ENCODE measurements at regions not wholly inside any gene's neighbourhood (a gene's known extent, or its start where the extent isn't known, plus 50 kb on each side); places are given as distances from the start of the nearest gene placed in this dataset.

DNA sequence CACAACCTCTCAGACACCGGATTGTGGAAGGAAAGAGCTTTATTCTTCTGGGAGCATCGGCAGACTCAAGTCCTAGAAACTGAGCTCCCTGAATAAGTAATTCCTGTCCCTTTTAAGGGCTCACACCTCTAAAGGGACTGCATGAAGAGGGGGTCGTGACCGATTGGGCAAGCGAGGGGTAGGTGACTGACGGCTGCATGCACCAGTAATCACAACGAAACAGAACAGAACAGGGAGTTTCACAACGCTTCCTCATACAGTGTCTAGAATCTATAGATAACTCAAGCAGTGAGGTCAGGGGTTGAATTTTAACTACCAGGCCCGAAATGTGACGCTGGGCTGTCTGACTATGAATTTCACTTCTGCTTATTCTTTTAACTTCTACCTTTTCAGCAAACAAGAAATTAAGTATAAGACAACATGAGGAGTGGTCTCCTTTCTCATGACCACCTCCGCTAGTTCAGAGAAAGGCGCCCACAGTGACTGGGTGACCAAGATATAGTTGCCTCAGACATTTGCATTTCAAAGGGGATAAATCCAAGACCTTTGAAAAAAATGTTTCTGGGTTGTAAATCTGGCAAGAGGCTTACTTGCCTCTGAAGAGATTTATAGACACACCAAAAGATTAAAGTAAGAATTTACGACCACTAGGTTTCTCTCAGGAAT, 88.4 kb upstream of the ATF7IP2 start:
- ATAC-seq (no peak), DNase-seq (ENCODE audit: low spot score) (no peak)
- Histone ChIP-seq H3K79me2 (replicated peaks; ENCODE audit: insufficient read depth) (no peaks in the 10 kb centered on the region), H3K9me2 (ENCODE audit: insufficient read depth) (no peaks in the 10 kb centered on the region), H4K20me1 (replicated peaks; ENCODE audit: insufficient read depth) (no peaks in the 10 kb centered on the region), H3K27me3 (ENCODE audit: insufficient read depth) (no peaks in the 10 kb centered on the region), H2AFZ (no peak overlapping the region), H3F3A (replicated peaks; ENCODE audit: low read depth) (no peaks in the 10 kb centered on the region), H3K4me2 (no peak overlapping the region), H3K36me3 (ENCODE audit: insufficient read depth) (no peaks in the 10 kb centered on the region), H3K4me3 (no peak overlapping the region), H3K4me1 (ENCODE audit: insufficient read depth) (peaks cover 7% of the 10 kb centered on the region; the same call in 1 of the 2 replicates), H3K27ac (ENCODE audit: low read depth) (no peak overlapping the region)
- no peak overlapping the region for H3K4me3 Mint-ChIP-seq
- no peak overlapping the region for H3K27ac Mint-ChIP-seq
- H3K27me3 Mint-ChIP-seq (ENCODE audit: insufficient read depth, low read depth, poor library complexity) = peaks cover 1% of the 10 kb centered on the region
- TF ChIP-seq POLR2AphosphoS5 (IDR thresholded peaks at IDR 0.05; ENCODE audit: low read depth) = no peak
- TF ChIP-seq, protein P1, sequence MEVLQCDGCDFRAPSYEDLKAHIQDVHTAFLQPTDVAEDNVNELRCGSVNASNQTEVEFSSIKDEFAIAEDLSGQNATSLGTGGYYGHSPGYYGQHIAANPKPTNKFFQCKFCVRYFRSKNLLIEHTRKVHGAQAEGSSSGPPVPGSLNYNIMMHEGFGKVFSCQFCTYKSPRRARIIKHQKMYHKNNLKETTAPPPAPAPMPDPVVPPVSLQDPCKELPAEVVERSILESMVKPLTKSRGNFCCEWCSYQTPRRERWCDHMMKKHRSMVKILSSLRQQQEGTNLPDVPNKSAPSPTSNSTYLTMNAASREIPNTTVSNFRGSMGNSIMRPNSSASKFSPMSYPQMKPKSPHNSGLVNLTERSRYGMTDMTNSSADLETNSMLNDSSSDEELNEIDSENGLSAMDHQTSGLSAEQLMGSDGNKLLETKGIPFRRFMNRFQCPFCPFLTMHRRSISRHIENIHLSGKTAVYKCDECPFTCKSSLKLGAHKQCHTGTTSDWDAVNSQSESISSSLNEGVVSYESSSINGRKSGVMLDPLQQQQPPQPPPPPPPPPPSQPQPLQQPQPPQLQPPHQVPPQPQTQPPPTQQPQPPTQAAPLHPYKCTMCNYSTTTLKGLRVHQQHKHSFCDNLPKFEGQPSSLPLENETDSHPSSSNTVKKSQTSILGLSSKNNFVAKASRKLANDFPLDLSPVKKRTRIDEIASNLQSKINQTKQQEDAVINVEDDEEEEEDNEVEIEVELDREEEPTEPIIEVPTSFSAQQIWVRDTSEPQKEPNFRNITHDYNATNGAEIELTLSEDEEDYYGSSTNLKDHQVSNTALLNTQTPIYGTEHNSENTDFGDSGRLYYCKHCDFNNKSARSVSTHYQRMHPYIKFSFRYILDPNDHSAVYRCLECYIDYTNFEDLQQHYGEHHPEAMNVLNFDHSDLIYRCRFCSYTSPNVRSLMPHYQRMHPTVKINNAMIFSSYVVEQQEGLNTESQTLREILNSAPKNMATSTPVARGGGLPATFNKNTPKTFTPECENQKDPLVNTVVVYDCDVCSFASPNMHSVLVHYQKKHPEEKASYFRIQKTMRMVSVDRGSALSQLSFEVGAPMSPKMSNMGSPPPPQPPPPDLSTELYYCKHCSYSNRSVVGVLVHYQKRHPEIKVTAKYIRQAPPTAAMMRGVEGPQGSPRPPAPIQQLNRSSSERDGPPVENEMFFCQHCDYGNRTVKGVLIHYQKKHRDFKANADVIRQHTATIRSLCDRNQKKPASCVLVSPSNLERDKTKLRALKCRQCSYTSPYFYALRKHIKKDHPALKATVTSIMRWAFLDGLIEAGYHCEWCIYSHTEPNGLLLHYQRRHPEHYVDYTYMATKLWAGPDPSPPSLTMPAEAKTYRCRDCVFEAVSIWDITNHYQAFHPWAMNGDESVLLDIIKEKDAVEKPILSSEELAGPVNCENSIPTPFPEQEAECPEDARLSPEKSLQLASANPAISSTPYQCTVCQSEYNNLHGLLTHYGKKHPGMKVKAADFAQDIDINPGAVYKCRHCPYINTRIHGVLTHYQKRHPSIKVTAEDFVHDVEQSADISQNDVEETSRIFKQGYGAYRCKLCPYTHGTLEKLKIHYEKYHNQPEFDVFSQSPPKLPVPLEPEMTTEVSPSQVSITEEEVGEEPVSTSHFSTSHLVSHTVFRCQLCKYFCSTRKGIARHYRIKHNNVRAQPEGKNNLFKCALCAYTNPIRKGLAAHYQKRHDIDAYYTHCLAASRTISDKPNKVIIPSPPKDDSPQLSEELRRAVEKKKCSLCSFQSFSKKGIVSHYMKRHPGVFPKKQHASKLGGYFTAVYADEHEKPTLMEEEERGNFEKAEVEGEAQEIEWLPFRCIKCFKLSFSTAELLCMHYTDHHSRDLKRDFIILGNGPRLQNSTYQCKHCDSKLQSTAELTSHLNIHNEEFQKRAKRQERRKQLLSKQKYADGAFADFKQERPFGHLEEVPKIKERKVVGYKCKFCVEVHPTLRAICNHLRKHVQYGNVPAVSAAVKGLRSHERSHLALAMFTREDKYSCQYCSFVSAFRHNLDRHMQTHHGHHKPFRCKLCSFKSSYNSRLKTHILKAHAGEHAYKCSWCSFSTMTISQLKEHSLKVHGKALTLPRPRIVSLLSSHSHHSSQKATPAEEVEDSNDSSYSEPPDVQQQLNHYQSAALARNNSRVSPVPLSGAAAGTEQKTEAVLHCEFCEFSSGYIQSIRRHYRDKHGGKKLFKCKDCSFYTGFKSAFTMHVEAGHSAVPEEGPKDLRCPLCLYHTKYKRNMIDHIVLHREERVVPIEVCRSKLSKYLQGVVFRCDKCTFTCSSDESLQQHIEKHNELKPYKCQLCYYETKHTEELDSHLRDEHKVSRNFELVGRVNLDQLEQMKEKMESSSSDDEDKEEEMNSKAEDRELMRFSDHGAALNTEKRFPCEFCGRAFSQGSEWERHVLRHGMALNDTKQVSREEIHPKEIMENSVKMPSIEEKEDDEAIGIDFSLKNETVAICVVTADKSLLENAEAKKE (CRISPR knock-in tag; IDR thresholded peaks at IDR 0.05) = no peak
- no peak for TF ChIP-seq ZNF331 (CRISPR knock-in tag; IDR thresholded peaks at IDR 0.05; ENCODE audit: low read depth)
- TF ChIP-seq EZH2phosphoT487 (IDR thresholded peaks at IDR 0.05; ENCODE audit: unreplicated experiment) = no peak
- TF ChIP-seq CREB1 (CRISPR knock-in tag; IDR thresholded peaks at IDR 0.05; ENCODE audit: low read depth) = no peak
- TF ChIP-seq, protein P2, sequence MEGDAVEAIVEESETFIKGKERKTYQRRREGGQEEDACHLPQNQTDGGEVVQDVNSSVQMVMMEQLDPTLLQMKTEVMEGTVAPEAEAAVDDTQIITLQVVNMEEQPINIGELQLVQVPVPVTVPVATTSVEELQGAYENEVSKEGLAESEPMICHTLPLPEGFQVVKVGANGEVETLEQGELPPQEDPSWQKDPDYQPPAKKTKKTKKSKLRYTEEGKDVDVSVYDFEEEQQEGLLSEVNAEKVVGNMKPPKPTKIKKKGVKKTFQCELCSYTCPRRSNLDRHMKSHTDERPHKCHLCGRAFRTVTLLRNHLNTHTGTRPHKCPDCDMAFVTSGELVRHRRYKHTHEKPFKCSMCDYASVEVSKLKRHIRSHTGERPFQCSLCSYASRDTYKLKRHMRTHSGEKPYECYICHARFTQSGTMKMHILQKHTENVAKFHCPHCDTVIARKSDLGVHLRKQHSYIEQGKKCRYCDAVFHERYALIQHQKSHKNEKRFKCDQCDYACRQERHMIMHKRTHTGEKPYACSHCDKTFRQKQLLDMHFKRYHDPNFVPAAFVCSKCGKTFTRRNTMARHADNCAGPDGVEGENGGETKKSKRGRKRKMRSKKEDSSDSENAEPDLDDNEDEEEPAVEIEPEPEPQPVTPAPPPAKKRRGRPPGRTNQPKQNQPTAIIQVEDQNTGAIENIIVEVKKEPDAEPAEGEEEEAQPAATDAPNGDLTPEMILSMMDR (conservative IDR thresholded peaks at IDR 0.05; ENCODE audit: low read depth in 2 of 2) = no peak
- TF ChIP-seq STAT1 (IDR thresholded peaks at IDR 0.05; ENCODE audit: unreplicated experiment) = no peak
- TF ChIP-seq ZNF114 (CRISPR knock-in tag; IDR thresholded peaks at IDR 0.05) = no peak
- TF ChIP-seq EZH2 (IDR thresholded peaks at IDR 0.05; ENCODE audit: low read depth, unreplicated experiment) = no peak
- TF ChIP-seq NANOG (IDR thresholded peaks at IDR 0.05; ENCODE audit: borderline replicate concordance) = no peak
- TF ChIP-seq, protein P3, sequence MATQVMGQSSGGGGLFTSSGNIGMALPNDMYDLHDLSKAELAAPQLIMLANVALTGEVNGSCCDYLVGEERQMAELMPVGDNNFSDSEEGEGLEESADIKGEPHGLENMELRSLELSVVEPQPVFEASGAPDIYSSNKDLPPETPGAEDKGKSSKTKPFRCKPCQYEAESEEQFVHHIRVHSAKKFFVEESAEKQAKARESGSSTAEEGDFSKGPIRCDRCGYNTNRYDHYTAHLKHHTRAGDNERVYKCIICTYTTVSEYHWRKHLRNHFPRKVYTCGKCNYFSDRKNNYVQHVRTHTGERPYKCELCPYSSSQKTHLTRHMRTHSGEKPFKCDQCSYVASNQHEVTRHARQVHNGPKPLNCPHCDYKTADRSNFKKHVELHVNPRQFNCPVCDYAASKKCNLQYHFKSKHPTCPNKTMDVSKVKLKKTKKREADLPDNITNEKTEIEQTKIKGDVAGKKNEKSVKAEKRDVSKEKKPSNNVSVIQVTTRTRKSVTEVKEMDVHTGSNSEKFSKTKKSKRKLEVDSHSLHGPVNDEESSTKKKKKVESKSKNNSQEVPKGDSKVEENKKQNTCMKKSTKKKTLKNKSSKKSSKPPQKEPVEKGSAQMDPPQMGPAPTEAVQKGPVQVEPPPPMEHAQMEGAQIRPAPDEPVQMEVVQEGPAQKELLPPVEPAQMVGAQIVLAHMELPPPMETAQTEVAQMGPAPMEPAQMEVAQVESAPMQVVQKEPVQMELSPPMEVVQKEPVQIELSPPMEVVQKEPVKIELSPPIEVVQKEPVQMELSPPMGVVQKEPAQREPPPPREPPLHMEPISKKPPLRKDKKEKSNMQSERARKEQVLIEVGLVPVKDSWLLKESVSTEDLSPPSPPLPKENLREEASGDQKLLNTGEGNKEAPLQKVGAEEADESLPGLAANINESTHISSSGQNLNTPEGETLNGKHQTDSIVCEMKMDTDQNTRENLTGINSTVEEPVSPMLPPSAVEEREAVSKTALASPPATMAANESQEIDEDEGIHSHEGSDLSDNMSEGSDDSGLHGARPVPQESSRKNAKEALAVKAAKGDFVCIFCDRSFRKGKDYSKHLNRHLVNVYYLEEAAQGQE (IDR thresholded peaks at IDR 0.05; ENCODE audit: unreplicated experiment) = no peak
- TF ChIP-seq JUNB (IDR thresholded peaks at IDR 0.05; ENCODE audit: unreplicated experiment) = no peak
- TF ChIP-seq, protein P4, sequence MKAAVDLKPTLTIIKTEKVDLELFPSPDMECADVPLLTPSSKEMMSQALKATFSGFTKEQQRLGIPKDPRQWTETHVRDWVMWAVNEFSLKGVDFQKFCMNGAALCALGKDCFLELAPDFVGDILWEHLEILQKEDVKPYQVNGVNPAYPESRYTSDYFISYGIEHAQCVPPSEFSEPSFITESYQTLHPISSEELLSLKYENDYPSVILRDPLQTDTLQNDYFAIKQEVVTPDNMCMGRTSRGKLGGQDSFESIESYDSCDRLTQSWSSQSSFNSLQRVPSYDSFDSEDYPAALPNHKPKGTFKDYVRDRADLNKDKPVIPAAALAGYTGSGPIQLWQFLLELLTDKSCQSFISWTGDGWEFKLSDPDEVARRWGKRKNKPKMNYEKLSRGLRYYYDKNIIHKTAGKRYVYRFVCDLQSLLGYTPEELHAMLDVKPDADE (IDR thresholded peaks at IDR 0.05) = no peak
- peaks cover 25% of the 10 kb centered on the region for H3K36me3 Mint-ChIP-seq (ENCODE audit: low read depth)
- peaks cover 8% of the 10 kb centered on the region for H3K4me1 Mint-ChIP-seq
- H3K9me3 Mint-ChIP-seq = peaks cover 31% of the 10 kb centered on the region

Measured in GM23338 (cell line).